GM12878 (cell line): ENCODE measurements at regions not wholly inside any gene's neighbourhood (a gene's known extent, or its start where the extent isn't known, plus 50 kb on each side); places are given as distances from the start of the nearest gene placed in this dataset.

Experiments
- ATAC-seq: fragments of 200-7000 bp; cut with Tn5 transposase; 3 replicates; pipeline ENCODE4 v1.9.1; 2020; ENCODE audit warnings: mild to moderate bottlenecking, moderate library complexity
- BruUV-seq: library from RNA; stranded (reverse); fragments of 400-500 nt; replicated peaks from 2 replicates; lab custom pipeline; 2021; lab: Mats Ljungman, UMichigan
- CTCF ChIA-PET: fragments of 300-600 bp; sonication (Branson Sonifier 250); formaldehyde crosslinking; extraction: SDS; loops from one replicate; lab custom pipeline; 2021; ENCODE audit warnings: inconsistent platforms; lab: Yijun Ruan, JAX
- POLR2A ChIA-PET: fragments of 350-600 bp; formaldehyde crosslinking; extraction: SDS; loops from one replicate; lab custom pipeline; 2021; ENCODE audit warnings: inconsistent platforms; lab: Charles Lee
- RAD21 ChIA-PET: fragments of 300-600 bp; sonication (Branson Sonifier 250); formaldehyde crosslinking; loops from one replicate; lab custom pipeline; 2023; ENCODE audit warnings: antibody characterized with exemption; ENCODE audit not compliant: unreplicated experiment; lab: Charles Lee
- SMC1A ChIA-PET: fragments of 300-600 bp; sonication (Branson Sonifier 250); formaldehyde crosslinking; loops from one replicate; lab custom pipeline; 2023; ENCODE audit not compliant: unreplicated experiment, uncharacterized antibody; lab: Charles Lee
- DNase-seq: peaks from one replicate; pipeline ENCODE4 v3.0.0-alpha.2; 2011; ENCODE audit warnings: low read depth, low spot score
- FAIRE-seq: peaks from 3 replicates; lab custom pipeline; 2011; peaks lifted over from hg19 to GRCh38; lab: Jason Lieb, UNC
- H2AFZ ChIP-seq: 2 replicates; pipeline ENCODE4 v1.6.0; 2011; ENCODE audit warnings: low read depth, low read length, control low read depth; ENCODE audit not compliant: control insufficient read depth
- H3K27ac ChIP-seq: 2 replicates; pipeline ENCODE4 v1.5.1; 2011; ENCODE audit warnings: control low read depth; ENCODE audit not compliant: control insufficient read depth, insufficient read depth
- H3K27me3 ChIP-seq, 2 experiments: replicated peaks in 1 of 2; 2 replicates each; pipeline versions ENCODE4 v1.6.0 to v1.6.1; 2011; ENCODE audit warnings: low read length in 1 of 2; ENCODE audit not compliant: control insufficient read depth in 2 of 2, insufficient read depth in 2 of 2
- H3K36me3 ChIP-seq, 2 experiments: 2 replicates each; pipeline ENCODE4 v1.5.1; 2011; ENCODE audit warnings: low read length in 1 of 2; ENCODE audit not compliant: control insufficient read depth in 2 of 2, insufficient read depth in 2 of 2
- H3K4me1 ChIP-seq: 2 replicates; pipeline ENCODE4 v1.6.1; 2011; ENCODE audit warnings: mild to moderate bottlenecking, low read length, moderate library complexity, mixed read lengths; ENCODE audit not compliant: control insufficient read depth, insufficient read depth
- H3K4me2 ChIP-seq: 2 replicates; pipeline ENCODE4 v1.6.0; 2011; ENCODE audit warnings: control low read depth; ENCODE audit not compliant: control insufficient read depth, insufficient read depth
- H3K4me3 ChIP-seq: fragments of 200-600 bp; sonication (generic); 2 replicates; pipeline ENCODE4 v1.5.1; 2016
- H3K79me2 ChIP-seq: 2 replicates; pipeline ENCODE4 v1.6.0; 2011; ENCODE audit warnings: low read length; ENCODE audit not compliant: control insufficient read depth, insufficient read depth
- H3K9ac ChIP-seq: 2 replicates; pipeline ENCODE4 v1.8.0; 2011; ENCODE audit warnings: low read length, control low read depth, mixed read lengths; ENCODE audit not compliant: control insufficient read depth, insufficient read depth
- H3K9me3 ChIP-seq: replicated peaks from 3 replicates; pipeline ENCODE4 v1.5.1; 2011; ENCODE audit warnings: mild to moderate bottlenecking, low read length; ENCODE audit not compliant: control insufficient read depth, insufficient read depth
- H4K20me1 ChIP-seq: 2 replicates; pipeline ENCODE4 v1.6.0; 2011; ENCODE audit not compliant: control insufficient read depth, insufficient read depth
- BRCA1 ChIP-seq: IDR thresholded peaks from 2 replicates; pipeline ENCODE4 v1.6.1; 2011; ENCODE audit warnings: low read depth, low read length, improper control_type of control experiment
- CBX5 ChIP-seq: sonication (generic); IDR thresholded peaks from 2 replicates; pipeline ENCODE4 v1.6.1; 2016; ENCODE audit warnings: low read depth, moderate library complexity, mild to moderate bottlenecking, inconsistent platforms
- CREM ChIP-seq: IDR thresholded peaks from 2 replicates; pipeline ENCODE4 v1.6.1; 2014; ENCODE audit warnings: antibody characterized with exemption, low read depth
- FOS ChIP-seq: IDR thresholded peaks from 3 replicates; pipeline ENCODE4 v1.6.1; 2011; ENCODE audit warnings: borderline replicate concordance; ENCODE audit not compliant: insufficient read length; ENCODE audit errors: extremely low read depth
- IKZF2 ChIP-seq, 2 experiments: fragments of 450-650 bp; IDR thresholded peaks; 2 replicates each; pipeline ENCODE4 v1.6.1; 2017; ENCODE audit warnings: mild to moderate bottlenecking in 2 of 2, moderate library complexity in 2 of 2
- MTA2 ChIP-seq: fragments of 450-650 bp; IDR thresholded peaks from 2 replicates; pipeline ENCODE4 v1.6.1; 2016; ENCODE audit warnings: low read depth, mild to moderate bottlenecking, moderate library complexity
- PML ChIP-seq: IDR thresholded peaks from 2 replicates; pipeline ENCODE4 v1.6.1; 2012; ENCODE audit warnings: low read length, inconsistent platforms
- POLR2A ChIP-seq: IDR thresholded peaks from 2 replicates; pipeline ENCODE4 v1.6.1; 2011; ENCODE audit warnings: low read depth, mild to moderate bottlenecking, low read length
- REST ChIP-seq: IDR thresholded peaks from 2 replicates; pipeline ENCODE4 v1.6.1; 2012; ENCODE audit warnings: mild to moderate bottlenecking, low read depth, low read length
- SP1 ChIP-seq: IDR thresholded peaks from one replicate; pipeline ENCODE4 v1.6.1; 2011; ENCODE audit warnings: low read depth, low read length
- TARDBP ChIP-seq: IDR thresholded peaks from 2 replicates; pipeline ENCODE4 v1.6.1; 2016; ENCODE audit warnings: borderline replicate concordance
- WGBS: methylation state at CpG from one replicate; pipeline ENCODE4 v1.1.6; 2016; ENCODE audit warnings: low lambda C conversion rate; ENCODE audit not compliant: insufficient replicate concordance, insufficient coverage; ENCODE audit errors: missing lambda C conversion rate; 5-methylcytosine and 5-hydroxymethylcytosine counted together
- in situ Hi-C: fragments of 300-500 bp; cut with MboI; formaldehyde crosslinking; loops from 9 replicates; pipeline ENCODE4 v1.14.3; 2018; ENCODE audit warnings: mixed read lengths
- intact Hi-C: fragments of 100-400 bp; cut with micrococcal nuclease; formaldehyde crosslinking; loops from one replicate; pipeline ENCODE4 v1.14.2; 2022; ENCODE audit not compliant: unreplicated experiment

- CTCF ChIA-PET = interaction anchor here (3.0 kb wide), 1 partner anchor 11 kb away, joined by 20 read pairs; no protein-coding TSS in a partner anchor
These were observed 98.0 kb upstream of the FSIP2 start for GRCh38 chr2:185640588-185640987.

More at GRCh38 chr2:185640588-185640987, 98.0 kb upstream of the FSIP2 start:
- H2AFZ ChIP-seq = no peak overlapping the region
- H4K20me1 ChIP-seq = no peaks in the 10 kb centered on the region
- no peaks in the 10 kb centered on the region for H3K4me1 ChIP-seq
- no peak overlapping the region for H3K27ac ChIP-seq
- no peak overlapping the region for H3K9ac ChIP-seq
- no peaks in the 10 kb centered on the region for H3K79me2 ChIP-seq
- no TSS peak for BruUV-seq
- ChIA-PET POLR2A (no interaction called here), SMC1A (interaction anchor here (1.0 kb wide), 2 partner anchors 8 to 11 kb away, joined by 4 to 6 read pairs; no protein-coding TSS in a partner anchor), RAD21 (no interaction called here)
- in situ Hi-C loops (loop anchor here (25.0 kb wide), 1 partner anchor 822 kb away; no protein-coding TSS in a partner anchor), intact Hi-C loops (no loop called here)
- DNase-seq (no peak), ATAC-seq (no peak), FAIRE-seq (no peak)
- no peak overlapping the region for H3K4me2 ChIP-seq
- H3K27me3 ChIP-seq = no peaks in the 10 kb centered on the region
- H3K4me3 ChIP-seq = no peak overlapping the region
- no peaks in the 10 kb centered on the region for H3K9me3 ChIP-seq
- 53% methylated on average over 1 of the region's 1 CpG for WGBS
- H3K36me3 ChIP-seq = no peaks in the 10 kb centered on the region
- no peak for TF ChIP-seq TARDBP
- TF ChIP-seq CBX5 = no peak
- no peak for TF ChIP-seq REST
- TF ChIP-seq POLR2A = no peak
- no peak for TF ChIP-seq PML
- TF ChIP-seq SP1 = no peak
- no peak for TF ChIP-seq IKZF2 (IDR thresholded peaks at IDR 0.05)
- no peak for TF ChIP-seq BRCA1
- no peak for TF ChIP-seq FOS
- TF ChIP-seq CREM = no peak
- no peak for TF ChIP-seq MTA2
